GM12878 (cell line): ENCODE measurements at regions not wholly inside any gene's neighbourhood (a gene's known extent, or its start where the extent isn't known, plus 50 kb on each side); places are given as distances from the start of the nearest gene placed in this dataset.

ENCODE experiments used
- EZH2 ChIP-seq: IDR thresholded peaks from 2 replicates; pipeline ENCODE4 v1.6.1; 2012; ENCODE audit warnings: low read depth, mild to moderate bottlenecking, control low read depth, inconsistent platforms, low read length, borderline replicate concordance; ENCODE audit not compliant: control insufficient read depth
- NFIC ChIP-seq: IDR thresholded peaks from 2 replicates; pipeline ENCODE4 v1.6.1; 2012; ENCODE audit warnings: low read depth, mild to moderate bottlenecking, inconsistent platforms, low read length, moderate library complexity
- POLR2AphosphoS5 ChIP-seq: IDR thresholded peaks from 2 replicates; pipeline ENCODE4 v1.6.1; 2011; ENCODE audit warnings: mild to moderate bottlenecking, low read length, inconsistent platforms
- SPI1 ChIP-seq: IDR thresholded peaks from 2 replicates; pipeline ENCODE4 v1.6.1; 2011; ENCODE audit warnings: low read depth, mild to moderate bottlenecking, low read length, moderate library complexity, borderline replicate concordance; ENCODE audit not compliant: insufficient read depth
- ZNF384 ChIP-seq: IDR thresholded peaks from 2 replicates; pipeline ENCODE4 v1.6.1; 2012; ENCODE audit warnings: low read depth, mild to moderate bottlenecking, low read length, improper control_type of control experiment, borderline replicate concordance
- TF ChIP-seq, protein P1 (sequence below), 3 experiments: IDR thresholded peaks in 2 of 3; conservative IDR thresholded peaks in 1 of 3; 2 replicates each; pipeline ENCODE4 v1.5.1; 2011; ENCODE audit warnings: low read depth in 3 of 3, low read length in 3 of 3, mild to moderate bottlenecking in 3 of 3, control low read depth in 2 of 3, moderate library complexity in 2 of 3, inconsistent platforms in 1 of 3, mixed read lengths in 1 of 3; ENCODE audit not compliant: control insufficient read depth in 2 of 3, insufficient read depth in 1 of 3; ENCODE audit errors: extremely low read depth in 1 of 3
- TF ChIP-seq, protein P2 (sequence below): IDR thresholded peaks from 2 replicates; pipeline ENCODE4 v1.6.1; 2012; ENCODE audit warnings: mild to moderate bottlenecking, low read depth, low read length

DNA sequence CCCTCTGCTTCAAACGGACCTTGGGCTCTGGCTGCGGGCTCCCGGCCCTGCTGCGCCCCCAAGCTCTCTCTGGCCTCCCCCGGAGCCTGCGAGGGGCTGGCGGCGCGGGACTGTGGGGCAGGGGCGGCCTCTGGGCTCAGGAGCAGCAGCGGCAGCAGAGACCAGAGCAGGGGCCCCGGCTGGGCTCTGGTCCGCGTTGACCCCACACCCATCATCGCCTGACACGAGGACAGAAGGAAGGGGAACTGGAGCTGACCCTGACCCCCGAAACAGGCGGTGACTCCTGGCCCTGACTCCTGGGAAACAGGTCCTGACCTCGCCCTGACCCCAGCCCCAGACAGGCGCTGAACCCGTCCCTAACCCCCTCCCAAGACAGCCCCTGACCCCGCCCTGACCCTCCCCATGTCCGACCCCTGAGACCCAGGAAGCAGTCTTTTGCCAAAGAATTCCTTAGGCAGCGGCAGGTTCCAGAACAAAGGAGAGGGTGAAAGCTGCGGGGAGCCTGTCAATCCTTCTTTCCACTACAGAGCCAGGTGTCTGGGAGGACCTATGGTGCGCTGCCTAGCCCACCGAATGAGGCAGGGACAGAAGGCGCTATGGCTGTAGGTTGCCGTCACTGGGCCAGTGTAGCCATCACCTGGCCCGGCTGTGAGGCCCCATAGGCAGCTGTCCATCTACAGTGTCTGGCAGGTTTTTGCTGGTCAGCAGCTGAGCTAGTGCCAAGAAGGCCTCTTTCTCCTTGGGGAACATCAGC lies 74.7 kb upstream of the SPTLC1 start:
- TF ChIP-seq, protein P1, sequence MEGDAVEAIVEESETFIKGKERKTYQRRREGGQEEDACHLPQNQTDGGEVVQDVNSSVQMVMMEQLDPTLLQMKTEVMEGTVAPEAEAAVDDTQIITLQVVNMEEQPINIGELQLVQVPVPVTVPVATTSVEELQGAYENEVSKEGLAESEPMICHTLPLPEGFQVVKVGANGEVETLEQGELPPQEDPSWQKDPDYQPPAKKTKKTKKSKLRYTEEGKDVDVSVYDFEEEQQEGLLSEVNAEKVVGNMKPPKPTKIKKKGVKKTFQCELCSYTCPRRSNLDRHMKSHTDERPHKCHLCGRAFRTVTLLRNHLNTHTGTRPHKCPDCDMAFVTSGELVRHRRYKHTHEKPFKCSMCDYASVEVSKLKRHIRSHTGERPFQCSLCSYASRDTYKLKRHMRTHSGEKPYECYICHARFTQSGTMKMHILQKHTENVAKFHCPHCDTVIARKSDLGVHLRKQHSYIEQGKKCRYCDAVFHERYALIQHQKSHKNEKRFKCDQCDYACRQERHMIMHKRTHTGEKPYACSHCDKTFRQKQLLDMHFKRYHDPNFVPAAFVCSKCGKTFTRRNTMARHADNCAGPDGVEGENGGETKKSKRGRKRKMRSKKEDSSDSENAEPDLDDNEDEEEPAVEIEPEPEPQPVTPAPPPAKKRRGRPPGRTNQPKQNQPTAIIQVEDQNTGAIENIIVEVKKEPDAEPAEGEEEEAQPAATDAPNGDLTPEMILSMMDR (IDR thresholded peaks at IDR 0.05 in 2 of 3, conservative IDR thresholded peaks at IDR 0.05 in 1 of 3; ENCODE audit: control insufficient read depth in 2 of 3, extremely low read depth in 1 of 3, insufficient read depth in 1 of 3, low read depth in 3 of 3, low read length in 3 of 3), result no peak
- TF ChIP-seq POLR2AphosphoS5 (no peak), EZH2 (no peak), SPI1 (no peak), NFIC (no peak), ZNF384 (no peak)
- TF ChIP-seq, protein P2, sequence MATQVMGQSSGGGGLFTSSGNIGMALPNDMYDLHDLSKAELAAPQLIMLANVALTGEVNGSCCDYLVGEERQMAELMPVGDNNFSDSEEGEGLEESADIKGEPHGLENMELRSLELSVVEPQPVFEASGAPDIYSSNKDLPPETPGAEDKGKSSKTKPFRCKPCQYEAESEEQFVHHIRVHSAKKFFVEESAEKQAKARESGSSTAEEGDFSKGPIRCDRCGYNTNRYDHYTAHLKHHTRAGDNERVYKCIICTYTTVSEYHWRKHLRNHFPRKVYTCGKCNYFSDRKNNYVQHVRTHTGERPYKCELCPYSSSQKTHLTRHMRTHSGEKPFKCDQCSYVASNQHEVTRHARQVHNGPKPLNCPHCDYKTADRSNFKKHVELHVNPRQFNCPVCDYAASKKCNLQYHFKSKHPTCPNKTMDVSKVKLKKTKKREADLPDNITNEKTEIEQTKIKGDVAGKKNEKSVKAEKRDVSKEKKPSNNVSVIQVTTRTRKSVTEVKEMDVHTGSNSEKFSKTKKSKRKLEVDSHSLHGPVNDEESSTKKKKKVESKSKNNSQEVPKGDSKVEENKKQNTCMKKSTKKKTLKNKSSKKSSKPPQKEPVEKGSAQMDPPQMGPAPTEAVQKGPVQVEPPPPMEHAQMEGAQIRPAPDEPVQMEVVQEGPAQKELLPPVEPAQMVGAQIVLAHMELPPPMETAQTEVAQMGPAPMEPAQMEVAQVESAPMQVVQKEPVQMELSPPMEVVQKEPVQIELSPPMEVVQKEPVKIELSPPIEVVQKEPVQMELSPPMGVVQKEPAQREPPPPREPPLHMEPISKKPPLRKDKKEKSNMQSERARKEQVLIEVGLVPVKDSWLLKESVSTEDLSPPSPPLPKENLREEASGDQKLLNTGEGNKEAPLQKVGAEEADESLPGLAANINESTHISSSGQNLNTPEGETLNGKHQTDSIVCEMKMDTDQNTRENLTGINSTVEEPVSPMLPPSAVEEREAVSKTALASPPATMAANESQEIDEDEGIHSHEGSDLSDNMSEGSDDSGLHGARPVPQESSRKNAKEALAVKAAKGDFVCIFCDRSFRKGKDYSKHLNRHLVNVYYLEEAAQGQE, result no peak
